Keratinocyte (primary cell): ENCODE measurements at regions not wholly inside any gene's neighbourhood (a gene's known extent, or its start where the extent isn't known, plus 50 kb on each side); places are given as distances from the start of the nearest gene placed in this dataset.

Source experiments
- DNase-seq: peaks from one replicate; pipeline ENCODE4 v3.0.0-alpha.2; 2011; ENCODE audit warnings: low read depth, missing footprints, low spot score
- FAIRE-seq: peaks from 2 replicates; lab custom pipeline; 2011; peaks lifted over from hg19 to GRCh38; lab: Jason Lieb, UNC
- H2AFZ ChIP-seq: 2 replicates; pipeline ENCODE4 v1.6.0; 2012; ENCODE audit warnings: low read length, control low read depth, inconsistent platforms; ENCODE audit not compliant: control insufficient read depth
- H3K27ac ChIP-seq: 2 replicates; pipeline ENCODE4 v1.5.1; 2011; ENCODE audit warnings: low read length; ENCODE audit not compliant: control insufficient read depth, insufficient read depth
- H3K27me3 ChIP-seq: 3 replicates; pipeline ENCODE4 v1.6.0; 2011; ENCODE audit warnings: low read length; ENCODE audit not compliant: control insufficient read depth, insufficient read depth; ENCODE audit errors: extremely low read depth
- H3K36me3 ChIP-seq, 2 experiments: 2 replicates in 1 of 2; 3 replicates in 1 of 2; pipeline ENCODE4 v1.5.1; 2011; ENCODE audit warnings: low read length in 2 of 2, mild to moderate bottlenecking in 1 of 2; ENCODE audit not compliant: control insufficient read depth in 2 of 2, insufficient read depth in 2 of 2; ENCODE audit errors: extremely low read depth in 1 of 2
- H3K4me1 ChIP-seq: 3 replicates; pipeline ENCODE4 v1.5.1; 2011; ENCODE audit warnings: low read length; ENCODE audit not compliant: control insufficient read depth, insufficient read depth; ENCODE audit errors: extremely low read depth
- H3K4me2 ChIP-seq: 3 replicates; pipeline ENCODE4 v1.6.0; 2011; ENCODE audit warnings: low read depth, low read length; ENCODE audit not compliant: control insufficient read depth, insufficient read depth; ENCODE audit errors: extremely low read depth
- H3K4me3 ChIP-seq, 3 experiments: fragments of 200-600 bp in 1 of 3; sonication (generic) in 1 of 3; 2 replicates in 2 of 3; 3 replicates in 1 of 3; pipeline ENCODE4 v1.5.1; 2011 to 2016; ENCODE audit warnings: low read length in 3 of 3, mild to moderate bottlenecking in 3 of 3, control low read depth in 2 of 3, inconsistent platforms in 1 of 3, low read depth in 1 of 3, mixed read lengths in 1 of 3, mixed run types in 1 of 3, moderate library complexity in 1 of 3; ENCODE audit not compliant: control insufficient read depth in 2 of 3, insufficient read depth in 2 of 3; ENCODE audit errors: extremely low read depth in 1 of 3
- H3K79me2 ChIP-seq: 2 replicates; pipeline ENCODE4 v1.6.0; 2012; ENCODE audit warnings: low read length; ENCODE audit not compliant: control insufficient read depth, insufficient read depth
- H3K9ac ChIP-seq: 3 replicates; pipeline ENCODE4 v1.6.0; 2011; ENCODE audit warnings: low read length; ENCODE audit not compliant: control insufficient read depth, insufficient read depth; ENCODE audit errors: extremely low read depth
- H3K9me1 ChIP-seq: 3 replicates; pipeline ENCODE4 v1.6.0; 2011; ENCODE audit warnings: low read length; ENCODE audit not compliant: control insufficient read depth, insufficient read depth; ENCODE audit errors: extremely low read depth
- H3K9me3 ChIP-seq: 2 replicates; pipeline ENCODE4 v1.5.1; 2012; ENCODE audit warnings: low read depth, low read length; ENCODE audit not compliant: control insufficient read depth
- H4K20me1 ChIP-seq: 3 replicates; pipeline ENCODE4 v1.6.0; 2011; ENCODE audit warnings: low read length; ENCODE audit not compliant: control insufficient read depth, insufficient read depth; ENCODE audit errors: extremely low read depth
- CTCF ChIP-seq, 3 experiments: IDR thresholded peaks in 1 of 3; conservative IDR thresholded peaks in 1 of 3; optimal IDR thresholded peaks in 1 of 3; 2 replicates in 2 of 3; 3 replicates in 1 of 3; pipeline versions ENCODE3 to v1.5.1; 2011; ENCODE audit warnings: low read length in 3 of 3, mild to moderate bottlenecking in 3 of 3, moderate library complexity in 2 of 3, control low read depth in 1 of 3, inconsistent platforms in 1 of 3; ENCODE audit not compliant: insufficient read depth in 2 of 3; ENCODE audit errors: extremely low read depth in 1 of 3
- EZH2 ChIP-seq: IDR thresholded peaks from one replicate; pipeline ENCODE4 v1.6.1; 2012; ENCODE audit warnings: inconsistent platforms, mild to moderate bottlenecking, low read length, moderate library complexity
- dilution Hi-C: fragments of 300-500 bp; cut with MboI; formaldehyde crosslinking; loops from one replicate; pipeline ENCODE4 v1.7.0; 2020; ENCODE audit warnings: low sequenced_read_pairs; ENCODE audit not compliant: extremely low pct_ligation_motif_present

GRCh38 chr21:35127851-35128250 lies 78.7 kb upstream of the RUNX1 start:
- Histone ChIP-seq H3K36me3 (no peaks in the 10 kb centered on the region), H4K20me1 (no peaks in the 10 kb centered on the region), H3K9ac (no peak overlapping the region), H2AFZ (no peak overlapping the region), H3K27me3 (no peaks in the 10 kb centered on the region), H3K9me1 (no peaks in the 10 kb centered on the region), H3K4me2 (no peak overlapping the region), H3K4me1 (peaks cover 11% of the 10 kb centered on the region), H3K79me2 (no peaks in the 10 kb centered on the region), H3K9me3 (no peaks in the 10 kb centered on the region), H3K4me3 (no peak overlapping the region), H3K27ac (no peak overlapping the region)
- TF ChIP-seq EZH2 (no peak), CTCF (optimal IDR thresholded peaks at IDR 0.05 in 1 of 3, IDR thresholded peaks at IDR 0.05 in 1 of 3, conservative IDR thresholded peaks at IDR 0.05 in 1 of 3; ENCODE audit: extremely low read depth in 1 of 3, insufficient read depth in 2 of 3, low read length in 3 of 3) (no peak)
- DNase-seq: no peak
- FAIRE-seq: peak; percentile 26
- dilution Hi-C loops: no loop called here

GRCh38 chr21:35127026-35127425 lies 77.9 kb upstream of the RUNX1 start:
- no peak for TF ChIP-seq CTCF (optimal IDR thresholded peaks at IDR 0.05 in 1 of 3, IDR thresholded peaks at IDR 0.05 in 1 of 3, conservative IDR thresholded peaks at IDR 0.05 in 1 of 3; ENCODE audit: extremely low read depth in 1 of 3, insufficient read depth in 2 of 3, low read length in 3 of 3)
- no peak for TF ChIP-seq EZH2
- FAIRE-seq (no peak), DNase-seq (no peak)
- Histone ChIP-seq H3K79me2 (no peaks in the 10 kb centered on the region), H3K4me3 (no peak overlapping the region), H3K27ac (no peak overlapping the region), H3K27me3 (no peaks in the 10 kb centered on the region), H3K9me3 (no peaks in the 10 kb centered on the region), H3K9ac (no peak overlapping the region), H4K20me1 (no peaks in the 10 kb centered on the region), H3K4me2 (no peak overlapping the region), H3K4me1 (peaks cover 11% of the 10 kb centered on the region), H3K9me1 (no peaks in the 10 kb centered on the region), H3K36me3 (no peaks in the 10 kb centered on the region), H2AFZ (no peak overlapping the region)
- dilution Hi-C loops: no loop called here
